Pancreas (tissue), 10 donors: ENCODE measurements at regions not wholly inside any gene's neighbourhood (a gene's known extent, or its start where the extent isn't known, plus 50 kb on each side); places are given as distances from the start of the nearest gene placed in this dataset.

Source experiments
- ATAC-seq, 4 donors: fragments of 200-7000 bp; cut with Tn5 transposase; one replicate each; pipeline versions ENCODE4 v1.8.0 to v1.9.1; 2020; ENCODE audit warnings: mild to moderate bottlenecking in 4 of 4, moderate library complexity in 4 of 4
- DNase-seq, 6 donors: peaks; one replicate each; pipeline ENCODE4 v3.0.0-alpha.2; 2020
- FAIRE-seq: peaks from 2 replicates; lab custom pipeline; 2012; peaks lifted over from hg19 to GRCh38; lab: Jason Lieb, UNC
- H3K27ac ChIP-seq, 4 donors: fragments of 200-600 bp; sonication (generic); 1 replicate in 3 of 4; 2 replicates in 1 of 4; pipeline versions ENCODE4 v1.5.0 to v1.8.0; 2020
- H3K27me3 ChIP-seq, 4 donors: fragments of 200-600 bp; one replicate each; pipeline ENCODE4 v1.8.0; 2021
- H3K36me3 ChIP-seq, 3 donors: fragments of 200-600 bp; sonication (generic) in 1 of 3; one replicate each; pipeline versions ENCODE4 v1.5.0 to v1.8.0; 2020 to 2021
- H3K4me1 ChIP-seq, 3 donors: fragments of 200-600 bp; one replicate each; pipeline ENCODE4 v1.8.0; 2021
- H3K4me3 ChIP-seq, 4 donors: fragments of 200-600 bp; sonication (generic) in 2 of 4; one replicate each; pipeline versions ENCODE4 v1.5.0 to v1.8.0; 2020 to 2021
- H3K9me3 ChIP-seq, 4 donors: fragments of 200-600 bp; one replicate each; pipeline ENCODE4 v1.8.0; 2021
- CTCF ChIP-seq, 4 donors: fragments of 200-600 bp; sonication (generic) in 3 of 4; IDR thresholded peaks; one replicate each; pipeline versions ENCODE4 v1.5.0 to v1.8.0; 2021; ENCODE audit warnings: antibody characterized with exemption in 4 of 4
- WGBS, 2 donors: extraction: QIAGEN DNeasy Blood & Tissue Kit; methylation state at CpG; one replicate each; pipeline ENCODE4 v1.1.7; 2013; 5-methylcytosine and 5-hydroxymethylcytosine counted together
- intact Hi-C, 3 donors: fragments of 100-400 bp; cut with DNase I; formaldehyde crosslinking; loops; one replicate each; pipeline versions ENCODE4 v1.11.1 to v1.14.2; 2022
- donor health status: healthy with polysubstance abuse.
- donor health status: DM: no; HTN: no; CAD: no; lungs with moderate emphysema.
- donor health status: DM: no; HTN: no; CAD: no.
- donor health status: control.
- donor health status: control.
- donor health status: Bipolar disorder and iron deficiency.
- donor health status: DM: yes; HTN: yes; CAD: no.
- donor health status: DM: no; HTN: no; CAD: no.
- donor health status: DM: no; HTN: no; CAD: no.
- donor health status: DM: yes; HTN: yes; CAD: no.

GRCh38 chr4:107379054-107379869 is 340.8 kb downstream of the PAPSS1 start:
- H3K9me3 ChIP-seq, result no peaks in the 10 kb centered on the region
- FAIRE-seq, result no peak
- no peaks in the 10 kb centered on the region for H3K36me3 ChIP-seq
- intact Hi-C loops, result no loop called here
- DNase-seq, result no peak
- no peak overlapping the region for H3K4me3 ChIP-seq
- TF ChIP-seq CTCF (IDR thresholded peaks at IDR 0.05), result no peak
- no peak overlapping the region for H3K27ac ChIP-seq
- ATAC-seq, result no peak
- WGBS, 2 donors, result 67 to 74% methylated on average over 5 of the region's 5 CpGs
- H3K4me1 ChIP-seq, result no peaks in the 10 kb centered on the region
- no peaks in the 10 kb centered on the region for H3K27me3 ChIP-seq

GRCh38 chr4:107376293-107376692 is 340.2 kb upstream of the DKK2 start:
- ATAC-seq (no peak), FAIRE-seq (no peak), DNase-seq (no peak)
- Histone ChIP-seq H3K9me3 (no peaks in the 10 kb centered on the region), H3K36me3 (no peaks in the 10 kb centered on the region), H3K27ac (no peak overlapping the region), H3K4me1 (no peaks in the 10 kb centered on the region), H3K27me3 (no peaks in the 10 kb centered on the region), H3K4me3 (no peak overlapping the region)
- 33 to 47% methylated on average over 1 of the region's 1 CpG for WGBS, 2 donors
- intact Hi-C loops, result no loop called here
- no peak for TF ChIP-seq CTCF (IDR thresholded peaks at IDR 0.05)

GRCh38 chr4:107366900-107367299 is 330.8 kb upstream of the DKK2 start:
- no peak overlapping the region for H3K4me3 ChIP-seq
- FAIRE-seq (no peak), ATAC-seq (no peak), DNase-seq (no peak)
- no peaks in the 10 kb centered on the region for H3K36me3 ChIP-seq
- TF ChIP-seq CTCF (IDR thresholded peaks at IDR 0.05), result no peak
- intact Hi-C loops, result no loop called here
- no peaks in the 10 kb centered on the region for H3K4me1 ChIP-seq
- H3K9me3 ChIP-seq, result no peaks in the 10 kb centered on the region
- H3K27ac ChIP-seq, result no peak overlapping the region
- H3K27me3 ChIP-seq, result no peaks in the 10 kb centered on the region

GRCh38 chr4:107366016-107366735 is 330.1 kb upstream of the DKK2 start:
- Histone ChIP-seq H3K4me1 (no peaks in the 10 kb centered on the region), H3K27me3 (no peaks in the 10 kb centered on the region), H3K9me3 (no peaks in the 10 kb centered on the region), H3K36me3 (no peaks in the 10 kb centered on the region), H3K4me3 (no peak overlapping the region), H3K27ac (no peak overlapping the region)
- intact Hi-C loops, result no loop called here
- FAIRE-seq (no peak), DNase-seq (no peak), ATAC-seq (no peak)
- TF ChIP-seq CTCF (IDR thresholded peaks at IDR 0.05), result no peak
- 71 to 74% methylated on average over 5 of the region's 5 CpGs for WGBS, 2 donors

- no peak overlapping the region for H3K4me3 ChIP-seq
- ATAC-seq (no peak), DNase-seq (no peak), FAIRE-seq (no peak)
- no peaks in the 10 kb centered on the region for H3K27me3 ChIP-seq
- 29 to 77% methylated on average over 2 of the region's 2 CpGs for WGBS, 2 donors
- H3K27ac ChIP-seq, result no peak overlapping the region
- no peak for TF ChIP-seq CTCF (IDR thresholded peaks at IDR 0.05)
- intact Hi-C loops, result no loop called here
- no peaks in the 10 kb centered on the region for H3K36me3 ChIP-seq
- no peaks in the 10 kb centered on the region for H3K4me1 ChIP-seq
- H3K9me3 ChIP-seq, result no peaks in the 10 kb centered on the region
Observed at GRCh38 chr4:107363125-107363524, 327.0 kb upstream of the DKK2 start.
